ENCODE measurements at regions not wholly inside any gene's neighbourhood (a gene's known extent, or its start where the extent isn't known, plus 50 kb on each side); places are given as distances from the start of the nearest gene placed in this dataset.

- TF ChIP-seq, protein P1, sequence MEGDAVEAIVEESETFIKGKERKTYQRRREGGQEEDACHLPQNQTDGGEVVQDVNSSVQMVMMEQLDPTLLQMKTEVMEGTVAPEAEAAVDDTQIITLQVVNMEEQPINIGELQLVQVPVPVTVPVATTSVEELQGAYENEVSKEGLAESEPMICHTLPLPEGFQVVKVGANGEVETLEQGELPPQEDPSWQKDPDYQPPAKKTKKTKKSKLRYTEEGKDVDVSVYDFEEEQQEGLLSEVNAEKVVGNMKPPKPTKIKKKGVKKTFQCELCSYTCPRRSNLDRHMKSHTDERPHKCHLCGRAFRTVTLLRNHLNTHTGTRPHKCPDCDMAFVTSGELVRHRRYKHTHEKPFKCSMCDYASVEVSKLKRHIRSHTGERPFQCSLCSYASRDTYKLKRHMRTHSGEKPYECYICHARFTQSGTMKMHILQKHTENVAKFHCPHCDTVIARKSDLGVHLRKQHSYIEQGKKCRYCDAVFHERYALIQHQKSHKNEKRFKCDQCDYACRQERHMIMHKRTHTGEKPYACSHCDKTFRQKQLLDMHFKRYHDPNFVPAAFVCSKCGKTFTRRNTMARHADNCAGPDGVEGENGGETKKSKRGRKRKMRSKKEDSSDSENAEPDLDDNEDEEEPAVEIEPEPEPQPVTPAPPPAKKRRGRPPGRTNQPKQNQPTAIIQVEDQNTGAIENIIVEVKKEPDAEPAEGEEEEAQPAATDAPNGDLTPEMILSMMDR (IDR thresholded peaks at IDR 0.05) = no peak
- no peak for TF ChIP-seq POLR2A (IDR thresholded peaks at IDR 0.05)
These were observed 362.6 kb upstream of the ID2 start for GRCh38 chr2:8319219-8319618.
